ENCODE measurements at regions not wholly inside any gene's neighbourhood (a gene's known extent, or its start where the extent isn't known, plus 50 kb on each side); places are given as distances from the start of the nearest gene placed in this dataset.
"Not testable (repeated sequence)": the region's sequence is repeated elsewhere in the genome, so short reads cannot be mapped to it uniquely, and the experiment has no call there.

- no peaks in the 10 kb centered on the region for H3K36me3 Mint-ChIP-seq
Measured at GRCh38 chrX:98897191-98897590, 1512.9 kb downstream of the PCDH19 start.

GRCh38 chrX:98850639-98851038 lies 1559.4 kb downstream of the PCDH19 start:
- H3K36me3 Mint-ChIP-seq; H3K9me3 Mint-ChIP-seq; H3K4me1 Mint-ChIP-seq; ATAC-seq (ENCODE audit: low read depth in 2 of 2); H3K27me3 Mint-ChIP-seq; H3K27ac Mint-ChIP-seq; DNase-seq; H3K4me3 Mint-ChIP-seq: not testable (repeated sequence)

More at GRCh38 chrX:98897191-98897590, 1512.9 kb downstream of the PCDH19 start:
- no peaks in the 10 kb centered on the region for H3K27me3 Mint-ChIP-seq
- peaks cover 0 to 4% (median 0%) of the 10 kb centered on the region in 7 donors for H3K9me3 Mint-ChIP-seq
- H3K27ac Mint-ChIP-seq = no peak overlapping the region
- no peak overlapping the region for H3K4me3 Mint-ChIP-seq
- H3K4me1 Mint-ChIP-seq = no peaks in the 10 kb centered on the region
- ATAC-seq (ENCODE audit: low read depth in 2 of 2) (no peak), DNase-seq (no peak)
